ENCODE measurements at regions not wholly inside any gene's neighbourhood (a gene's known extent, or its start where the extent isn't known, plus 50 kb on each side); places are given as distances from the start of the nearest gene placed in this dataset.

GRCh38 chr11:112477581-112478317 is 217.1 kb upstream of the PLET1 start:
- DNase-seq (ENCODE audit: low read depth) (peak; percentile 99), FAIRE-seq (peak; percentile 96)
- Histone ChIP-seq H3K36me3 (ENCODE audit: control insufficient read depth, insufficient read depth, low read length) (no peaks in the 10 kb centered on the region), H3K4me3 (ENCODE audit: low read depth, low read length) (no peak overlapping the region), H3K27me3 (ENCODE audit: control insufficient read depth, insufficient read depth, low read length) (no peaks in the 10 kb centered on the region)
- TF ChIP-seq CTCF (IDR thresholded peaks at IDR 0.05; ENCODE audit: insufficient read depth, low read length, severe bottlenecking): no peak

GRCh38 chr11:112478806-112479205 is 218.1 kb upstream of the PLET1 start:
- DNase-seq (ENCODE audit: low read depth) (peak; percentile 84), FAIRE-seq (no peak)
- no peaks in the 10 kb centered on the region for H3K27me3 ChIP-seq (ENCODE audit: control insufficient read depth, insufficient read depth, low read length)

GRCh38 chr11:112481431-112481830 is 220.8 kb upstream of the PLET1 start:
- H3K36me3 ChIP-seq (ENCODE audit: control insufficient read depth, insufficient read depth, low read length): no peaks in the 10 kb centered on the region
- H3K4me3 ChIP-seq (ENCODE audit: low read depth, low read length): no peak overlapping the region
- no peaks in the 10 kb centered on the region for H3K27me3 ChIP-seq (ENCODE audit: control insufficient read depth, insufficient read depth, low read length)
- DNase-seq (ENCODE audit: low read depth): no peak
- TF ChIP-seq CTCF (IDR thresholded peaks at IDR 0.05; ENCODE audit: insufficient read depth, low read length, severe bottlenecking): no peak
- no peak for FAIRE-seq

More at GRCh38 chr11:112478806-112479205, 218.1 kb upstream of the PLET1 start:
- no peak for TF ChIP-seq CTCF (IDR thresholded peaks at IDR 0.05; ENCODE audit: insufficient read depth, low read length, severe bottlenecking)
- Histone ChIP-seq H3K36me3 (ENCODE audit: control insufficient read depth, insufficient read depth, low read length) (no peaks in the 10 kb centered on the region), H3K4me3 (ENCODE audit: low read depth, low read length) (no peak overlapping the region)

GRCh38 chr11:112481893-112482292 is 221.2 kb upstream of the PLET1 start:
- no peak overlapping the region for H3K4me3 ChIP-seq (ENCODE audit: low read depth, low read length)
- DNase-seq (ENCODE audit: low read depth) (no peak), FAIRE-seq (peak; percentile 43)
- TF ChIP-seq CTCF (IDR thresholded peaks at IDR 0.05; ENCODE audit: insufficient read depth, low read length, severe bottlenecking): no peak
- no peaks in the 10 kb centered on the region for H3K27me3 ChIP-seq (ENCODE audit: control insufficient read depth, insufficient read depth, low read length)
- no peaks in the 10 kb centered on the region for H3K36me3 ChIP-seq (ENCODE audit: control insufficient read depth, insufficient read depth, low read length)

- Histone ChIP-seq H3K4me3 (ENCODE audit: low read depth, low read length) (no peak overlapping the region), H3K36me3 (ENCODE audit: control insufficient read depth, insufficient read depth, low read length) (no peaks in the 10 kb centered on the region), H3K27me3 (ENCODE audit: control insufficient read depth, insufficient read depth, low read length) (no peaks in the 10 kb centered on the region)
- DNase-seq (ENCODE audit: low read depth) (no peak), FAIRE-seq (no peak)
- TF ChIP-seq CTCF (IDR thresholded peaks at IDR 0.05; ENCODE audit: insufficient read depth, low read length, severe bottlenecking): no peak
Observed at GRCh38 chr11:112485280-112485679, 224.6 kb upstream of the PLET1 start.

- Histone ChIP-seq H3K4me3 (ENCODE audit: low read depth, low read length) (no peak overlapping the region), H3K36me3 (ENCODE audit: control insufficient read depth, insufficient read depth, low read length) (no peaks in the 10 kb centered on the region), H3K27me3 (ENCODE audit: control insufficient read depth, insufficient read depth, low read length) (no peaks in the 10 kb centered on the region)
- FAIRE-seq: peak; percentile 52
- TF ChIP-seq CTCF (IDR thresholded peaks at IDR 0.05; ENCODE audit: insufficient read depth, low read length, severe bottlenecking): no peak
- no peak for DNase-seq (ENCODE audit: low read depth)
Observed at GRCh38 chr11:112497826-112498225, 237.2 kb upstream of the PLET1 start.

All from bronchial epithelial cell (primary cell).